ENCODE measurements at regions not wholly inside any gene's neighbourhood (a gene's known extent, or its start where the extent isn't known, plus 50 kb on each side); places are given as distances from the start of the nearest gene placed in this dataset.

DNA sequence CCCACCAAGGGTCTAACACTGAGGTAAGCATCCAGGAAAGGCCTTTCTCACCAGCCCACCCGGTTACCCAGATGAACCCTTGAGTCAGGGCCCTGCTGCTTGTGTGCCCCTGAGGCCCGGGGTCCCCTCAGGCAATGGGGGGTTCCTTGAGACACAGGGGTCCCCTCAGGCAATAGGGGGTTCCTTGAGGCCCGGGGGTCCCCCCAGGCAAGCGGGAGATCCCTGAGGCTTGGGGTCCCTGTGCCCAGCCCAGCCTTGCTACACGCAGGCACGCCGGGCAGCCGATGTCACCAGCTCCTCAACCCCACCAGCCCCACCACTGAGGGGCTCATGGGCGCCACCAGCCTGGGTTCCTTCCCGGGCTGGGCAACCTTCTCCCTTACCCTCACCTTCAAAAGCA lies 247.2 kb downstream of the TTLL2 start:
- H3K27ac ChIP-seq = no peak overlapping the region
- TF ChIP-seq ZFX (IDR thresholded peaks at IDR 0.05; ENCODE audit: borderline replicate concordance) = no peak
- TF ChIP-seq, protein P1, sequence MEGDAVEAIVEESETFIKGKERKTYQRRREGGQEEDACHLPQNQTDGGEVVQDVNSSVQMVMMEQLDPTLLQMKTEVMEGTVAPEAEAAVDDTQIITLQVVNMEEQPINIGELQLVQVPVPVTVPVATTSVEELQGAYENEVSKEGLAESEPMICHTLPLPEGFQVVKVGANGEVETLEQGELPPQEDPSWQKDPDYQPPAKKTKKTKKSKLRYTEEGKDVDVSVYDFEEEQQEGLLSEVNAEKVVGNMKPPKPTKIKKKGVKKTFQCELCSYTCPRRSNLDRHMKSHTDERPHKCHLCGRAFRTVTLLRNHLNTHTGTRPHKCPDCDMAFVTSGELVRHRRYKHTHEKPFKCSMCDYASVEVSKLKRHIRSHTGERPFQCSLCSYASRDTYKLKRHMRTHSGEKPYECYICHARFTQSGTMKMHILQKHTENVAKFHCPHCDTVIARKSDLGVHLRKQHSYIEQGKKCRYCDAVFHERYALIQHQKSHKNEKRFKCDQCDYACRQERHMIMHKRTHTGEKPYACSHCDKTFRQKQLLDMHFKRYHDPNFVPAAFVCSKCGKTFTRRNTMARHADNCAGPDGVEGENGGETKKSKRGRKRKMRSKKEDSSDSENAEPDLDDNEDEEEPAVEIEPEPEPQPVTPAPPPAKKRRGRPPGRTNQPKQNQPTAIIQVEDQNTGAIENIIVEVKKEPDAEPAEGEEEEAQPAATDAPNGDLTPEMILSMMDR (IDR thresholded peaks at IDR 0.05) = no peak

DNA sequence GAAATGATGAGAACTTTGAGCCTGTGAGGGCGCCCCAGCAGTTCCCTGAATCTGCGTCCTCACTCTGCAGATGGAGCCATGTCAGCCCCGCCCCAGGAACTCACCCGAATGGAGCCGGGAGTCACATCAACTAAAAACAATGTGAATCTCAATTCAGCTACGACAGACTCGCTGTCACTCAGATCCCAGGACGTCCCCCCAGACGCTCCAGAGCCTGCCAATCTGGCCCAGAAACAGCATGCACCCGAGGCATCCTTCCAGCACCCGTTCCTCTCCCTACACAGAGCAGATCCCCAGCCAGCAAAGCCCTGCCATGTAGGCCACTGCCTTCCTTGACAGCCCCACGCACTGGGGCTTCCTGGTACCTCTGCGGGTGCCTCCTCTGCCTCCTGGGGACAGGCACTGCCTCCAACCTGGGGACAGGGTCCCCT lies 248.0 kb downstream of the TTLL2 start:
- no peak overlapping the region for H3K27ac ChIP-seq
- TF ChIP-seq ZFX (IDR thresholded peaks at IDR 0.05; ENCODE audit: borderline replicate concordance) = no peak
- TF ChIP-seq, protein P1 (IDR thresholded peaks at IDR 0.05) = no peak

DNA sequence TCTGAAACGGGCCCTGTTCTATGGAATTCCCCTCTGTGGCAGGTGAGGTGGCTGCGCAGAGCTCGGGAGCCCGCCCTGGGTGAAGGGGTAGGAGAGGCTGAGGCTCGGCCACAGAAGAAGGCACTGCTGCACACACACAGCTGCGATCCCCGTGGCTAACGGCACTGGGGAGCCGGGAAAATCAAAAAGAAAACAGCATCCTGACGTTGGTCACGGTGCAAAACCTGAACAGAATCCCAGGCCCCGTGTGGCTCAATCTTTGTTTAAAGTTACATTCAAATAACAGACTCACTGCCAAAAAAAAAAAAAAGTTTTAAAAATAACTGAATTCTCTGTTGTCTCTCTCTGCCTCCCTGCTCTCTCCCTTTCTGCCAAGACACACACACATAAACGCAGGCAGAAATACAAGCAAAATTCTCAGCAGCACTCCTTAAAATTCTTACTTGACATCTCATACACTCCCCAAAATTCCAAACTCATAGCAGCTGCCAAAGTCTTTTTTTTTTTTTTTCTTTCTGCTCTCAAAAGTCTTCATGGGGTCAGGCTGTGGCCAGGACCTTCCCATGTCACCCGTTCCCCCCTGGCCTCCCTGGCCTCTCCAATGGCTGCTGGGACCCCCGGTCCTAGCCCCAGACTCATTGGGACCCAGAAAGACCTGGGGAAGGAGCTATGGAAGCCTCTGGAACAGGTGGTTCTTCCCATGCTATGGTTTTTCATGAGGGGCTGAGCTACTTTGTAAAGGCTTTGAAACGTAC lies 248.8 kb downstream of the TTLL2 start:
- H3K27ac ChIP-seq = no peak overlapping the region
- TF ChIP-seq, protein P1 (IDR thresholded peaks at IDR 0.05) = no peak
- TF ChIP-seq ZFX (IDR thresholded peaks at IDR 0.05; ENCODE audit: borderline replicate concordance) = no peak

DNA sequence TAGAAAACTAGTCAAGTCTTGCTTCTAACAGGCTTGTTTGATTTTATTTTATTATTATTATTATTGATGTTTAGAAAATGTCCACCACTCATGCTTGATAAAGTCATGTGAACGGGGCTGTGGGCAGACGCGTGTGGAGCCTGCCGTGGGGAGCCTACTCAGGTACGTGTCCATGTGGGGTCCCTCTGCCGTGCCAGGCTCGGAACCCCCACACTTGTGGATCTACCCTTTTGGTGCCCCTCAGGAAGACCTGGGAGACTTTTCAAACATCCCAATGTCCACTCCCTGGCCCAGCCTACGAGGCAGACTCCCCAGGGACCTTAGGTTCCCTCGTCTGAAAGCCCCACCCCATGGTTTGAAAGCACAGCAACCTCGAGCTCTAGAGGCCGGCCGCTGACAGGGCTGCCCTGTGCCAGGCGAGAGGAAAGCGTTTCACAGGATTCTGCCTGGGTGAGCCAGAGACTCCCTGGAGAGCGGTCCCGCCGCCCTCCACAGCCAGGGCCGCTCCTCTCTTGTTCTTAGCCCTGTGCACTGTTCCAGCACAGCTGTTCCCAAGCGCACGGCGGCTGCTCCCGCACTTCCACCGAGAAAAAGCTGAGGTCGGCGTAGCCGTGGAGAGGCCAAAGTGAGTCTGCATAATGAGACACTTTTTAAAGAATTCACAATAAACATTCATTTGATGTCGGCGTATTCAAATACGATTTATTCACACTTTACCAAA lies 249.7 kb downstream of the TTLL2 start:
- TF ChIP-seq ZFX (IDR thresholded peaks at IDR 0.05; ENCODE audit: borderline replicate concordance) = no peak
- TF ChIP-seq, protein P1 (IDR thresholded peaks at IDR 0.05) = no peak
- no peak overlapping the region for H3K27ac ChIP-seq

DNA sequence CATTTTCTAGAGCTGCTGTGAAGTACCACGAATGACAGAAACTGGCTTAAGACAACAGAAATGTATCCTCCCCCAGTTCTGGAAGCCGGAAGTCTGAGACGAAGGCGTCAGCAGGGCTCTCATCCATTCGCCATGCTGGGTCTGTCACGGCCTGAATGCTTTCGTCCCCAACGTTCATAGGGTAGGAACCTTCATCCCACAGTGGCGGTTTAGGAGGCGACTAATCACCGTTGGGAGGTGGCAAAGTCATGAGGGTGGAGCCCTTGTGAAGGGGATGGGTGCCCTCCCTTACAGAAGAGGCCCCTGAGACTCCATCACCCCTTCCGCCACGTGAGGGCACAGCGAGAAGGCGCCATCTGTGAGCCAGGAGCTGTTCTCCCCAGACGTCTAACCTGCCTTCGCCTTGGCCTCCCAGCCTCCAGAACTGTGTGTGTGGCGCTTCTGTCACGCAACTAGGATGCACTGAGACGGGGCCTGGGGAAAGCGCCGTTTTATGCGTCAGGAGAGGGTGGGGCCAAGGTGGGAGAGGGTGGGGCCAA lies 250.3 kb downstream of the TTLL2 start:
- H3K27ac ChIP-seq = no peak overlapping the region
- TF ChIP-seq ZFX (IDR thresholded peaks at IDR 0.05; ENCODE audit: borderline replicate concordance) = no peak
- TF ChIP-seq, protein P1 (IDR thresholded peaks at IDR 0.05) = no peak

DNA sequence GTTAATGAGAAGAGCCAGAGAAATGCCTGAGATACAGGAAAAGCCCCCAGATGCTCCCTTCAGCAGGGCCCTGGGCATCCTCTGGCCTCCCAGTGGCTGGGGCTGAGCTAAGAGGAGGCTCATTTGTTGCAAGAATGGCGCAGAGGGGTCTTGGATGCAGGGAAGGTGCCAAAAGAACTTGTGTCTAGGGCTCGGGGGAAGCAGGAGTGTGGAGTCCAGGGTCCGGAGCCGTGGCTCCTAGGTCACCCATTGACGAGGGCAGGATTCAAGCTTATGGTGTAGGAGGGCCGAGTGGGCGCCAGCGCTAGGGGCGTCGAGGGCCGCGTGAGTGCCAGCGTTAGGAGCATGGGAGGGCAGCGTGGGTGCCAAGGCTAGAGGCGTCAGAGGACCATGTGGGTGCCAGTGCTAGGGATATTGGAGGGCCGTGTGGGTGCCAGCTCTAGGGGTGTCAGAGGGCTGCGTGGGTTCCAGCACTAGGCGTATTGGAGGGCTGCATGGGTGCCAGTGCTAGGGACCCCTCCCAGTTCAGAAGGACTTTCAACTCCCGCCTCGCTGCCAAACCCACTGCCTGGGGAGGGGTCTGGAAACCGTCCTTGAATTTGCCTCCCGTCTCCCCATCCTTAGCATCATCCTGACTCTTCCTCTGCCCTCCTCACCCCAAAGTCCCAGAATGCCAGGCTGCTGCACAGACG lies 250.5 kb upstream of the AFDN start:
- H3K27ac ChIP-seq = no peak overlapping the region
- TF ChIP-seq, protein P1 (IDR thresholded peaks at IDR 0.05) = no peak
- TF ChIP-seq ZFX (IDR thresholded peaks at IDR 0.05; ENCODE audit: borderline replicate concordance) = no peak
